KG1 (cell line): ENCODE measurements at regions not wholly inside any gene's neighbourhood (a gene's known extent, or its start where the extent isn't known, plus 50 kb on each side); places are given as distances from the start of the nearest gene placed in this dataset.
A peak's percentile ranks its signal among the peaks of the same experiment; 100 is the strongest.

Experiments used
- DNase-seq: peaks from one replicate; lab custom pipeline; 2025; lab: John Stamatoyannopoulos, UW

- DNase-seq, result no peak
Measured at GRCh38 chr1:11373895-11374747, 101.1 kb downstream of the UBIAD1 start.

GRCh38 chr1:11374748-11375110 is 101.7 kb downstream of the UBIAD1 start:
- no peak for DNase-seq

DNA sequence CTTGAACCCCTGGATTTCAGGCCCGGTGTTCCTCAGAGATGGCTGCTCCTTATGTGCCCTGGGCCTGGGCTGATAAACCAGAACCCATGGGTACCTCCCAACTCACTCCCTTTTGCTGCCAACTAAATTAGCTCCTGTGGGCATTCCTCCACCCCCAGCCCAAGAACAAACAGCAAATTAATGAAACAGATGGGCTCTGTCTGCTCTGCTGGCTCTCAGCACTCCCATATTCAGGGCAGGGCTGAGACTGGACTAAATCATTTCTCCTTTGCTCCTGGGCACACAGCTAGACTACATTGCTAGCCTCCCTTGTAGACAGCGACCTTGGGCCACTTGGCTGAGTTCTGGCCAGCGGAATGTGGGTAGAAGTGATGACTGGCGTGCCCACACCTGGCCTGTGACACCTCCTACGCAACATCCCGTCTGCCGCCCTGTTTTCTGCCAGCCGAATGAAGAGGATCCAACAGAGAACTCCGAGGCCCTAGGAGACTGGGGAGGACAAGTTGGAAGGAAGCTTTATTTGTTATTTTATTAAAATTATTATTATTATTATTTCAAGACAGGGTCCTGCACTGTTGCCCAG is 101.9 kb upstream of the DISP3 start:
- DNase-seq, result no peak

DNA sequence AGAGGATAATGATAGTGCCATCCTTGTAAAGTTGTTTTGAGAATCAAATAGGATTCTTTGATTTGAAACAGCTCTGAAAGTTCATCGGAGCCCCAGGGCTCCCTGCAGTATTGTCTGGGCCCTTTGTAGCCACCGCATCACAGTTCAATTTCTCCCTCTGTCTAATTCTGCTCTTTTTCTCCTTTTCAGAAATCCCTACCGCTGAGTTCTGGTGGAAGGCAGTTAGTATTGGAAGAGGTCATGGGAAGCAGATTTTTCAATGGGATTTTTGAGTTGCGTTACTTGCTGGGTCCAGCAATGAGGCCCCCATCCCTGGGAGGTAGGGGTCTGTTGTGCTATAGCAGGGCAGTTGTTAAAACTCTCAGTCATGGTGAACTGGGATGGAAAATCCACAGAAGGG is 101.0 kb upstream of the DISP3 start:
- no peak for DNase-seq

DNA sequence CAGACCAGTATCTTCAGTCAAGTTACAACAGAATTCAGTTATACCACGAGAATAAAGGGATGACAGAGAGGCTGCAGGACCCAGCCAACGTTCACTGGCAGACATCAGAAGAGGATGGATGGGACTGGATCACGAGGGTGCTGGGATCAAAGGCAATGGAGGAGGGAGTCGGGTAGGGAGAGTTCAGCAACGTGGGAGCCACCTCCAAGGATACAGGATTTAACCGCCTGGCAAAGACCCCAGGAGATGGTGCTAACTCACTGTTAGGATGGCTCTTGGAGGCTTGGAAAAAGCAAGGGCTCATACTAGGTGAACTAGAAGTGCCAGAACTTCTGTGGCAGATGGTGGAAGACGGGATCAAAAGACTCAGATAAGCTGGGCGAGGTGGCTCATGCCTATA is 99.1 kb upstream of the DISP3 start:
- DNase-seq, result no peak

DNA sequence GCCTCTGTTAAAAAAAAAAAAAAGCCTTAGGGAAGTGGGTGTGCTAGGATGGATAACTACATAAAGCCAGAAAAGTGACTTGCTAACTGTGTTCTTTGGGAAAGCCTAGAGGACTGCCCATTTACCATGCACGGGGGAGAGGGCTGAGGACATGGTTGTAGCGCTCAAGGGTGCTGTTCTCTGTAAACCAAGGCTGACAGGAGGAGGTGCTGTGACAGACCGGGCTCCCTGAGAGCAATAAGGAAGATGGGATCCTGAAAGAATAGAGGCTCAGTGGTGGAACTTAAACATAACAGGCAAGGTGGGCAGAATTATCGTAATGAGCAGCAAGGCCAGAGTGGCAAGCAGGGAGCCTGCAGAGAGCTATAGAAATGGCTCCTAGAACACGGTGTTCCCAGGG is 98.5 kb upstream of the DISP3 start:
- DNase-seq, result no peak

GRCh38 chr1:11383553-11384169 is 95.3 kb upstream of the DISP3 start:
- no peak for DNase-seq

- no peak for DNase-seq
Measured at GRCh38 chr1:11384170-11384554, 94.8 kb upstream of the DISP3 start.

DNA sequence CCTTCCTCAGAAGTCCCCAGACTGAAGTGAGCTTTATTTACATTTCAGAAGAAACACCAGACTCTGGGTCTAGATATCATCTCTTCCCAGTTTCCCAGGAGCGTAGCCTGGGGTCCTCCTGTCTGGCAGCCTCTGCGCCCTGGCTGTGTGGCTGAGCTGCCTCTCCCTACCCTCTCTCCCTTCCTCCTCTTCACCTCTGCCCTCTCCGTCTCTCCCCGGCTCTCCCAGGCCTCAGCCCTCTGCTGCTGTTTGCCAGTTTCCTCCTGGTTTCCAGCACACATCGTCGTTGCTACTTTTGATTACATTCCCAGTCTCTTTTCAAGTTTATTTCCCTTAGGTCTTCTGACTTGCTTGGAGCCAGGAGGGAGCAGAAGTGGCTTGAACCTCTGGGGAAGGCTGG is 91.1 kb upstream of the DISP3 start:
- DNase-seq, result no peak

GRCh38 chr1:11388617-11389016 is 90.3 kb upstream of the DISP3 start:
- no peak for DNase-seq

DNA sequence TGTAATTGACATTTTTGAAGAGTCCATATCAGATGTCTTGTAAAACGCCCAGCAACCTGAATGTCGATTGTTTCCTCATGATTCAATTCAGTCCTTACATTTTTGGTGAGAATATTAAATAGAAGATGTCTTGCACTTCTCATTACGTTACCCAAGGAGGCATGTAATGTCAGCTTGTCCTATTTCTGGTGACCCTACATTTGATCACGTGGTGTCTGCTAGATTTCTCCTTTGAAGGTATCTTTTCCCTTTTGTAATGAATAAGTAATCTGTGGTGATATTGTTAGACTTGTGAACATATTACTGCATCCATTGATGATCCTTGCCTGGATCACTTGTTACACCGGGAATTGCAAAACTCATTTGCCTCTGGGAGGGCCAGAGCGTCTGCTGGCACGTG is 87.6 kb upstream of the DISP3 start:
- DNase-seq, result no peak

GRCh38 chr1:11391886-11392285 is 87.1 kb upstream of the DISP3 start:
- no peak for DNase-seq

DNA sequence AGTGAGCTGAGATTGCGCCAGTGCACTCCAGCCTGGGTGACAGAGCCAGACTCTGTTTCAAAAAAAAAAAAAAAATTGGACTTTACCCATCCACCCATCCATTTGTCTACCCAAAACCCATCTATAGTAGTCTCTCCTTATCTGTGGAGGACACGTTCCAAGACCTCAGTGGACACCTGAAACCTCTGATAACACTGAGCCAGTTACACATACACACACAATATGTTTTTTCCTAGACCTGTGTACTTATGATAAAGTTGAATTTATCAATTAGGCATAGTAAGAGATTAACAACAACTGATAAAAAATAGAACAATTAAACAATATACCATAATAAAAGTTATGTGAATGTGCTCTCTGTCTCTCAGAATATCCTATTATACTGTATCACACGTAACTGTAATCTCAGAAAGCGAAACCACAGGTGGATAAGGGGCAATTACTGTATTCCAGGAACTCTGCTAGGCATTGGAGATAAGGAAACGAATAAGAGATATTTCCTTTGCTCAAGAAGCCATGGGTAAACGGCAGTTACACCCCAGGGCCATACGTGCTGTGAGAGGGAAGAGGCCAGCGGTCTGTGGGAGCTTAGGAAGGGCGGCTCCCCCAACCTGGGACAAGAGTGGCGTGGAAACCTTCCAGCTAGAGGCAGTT is 84.2 kb upstream of the DISP3 start:
- no peak for DNase-seq

GRCh38 chr1:11395616-11396015 is 83.3 kb upstream of the DISP3 start:
- no peak for DNase-seq

DNA sequence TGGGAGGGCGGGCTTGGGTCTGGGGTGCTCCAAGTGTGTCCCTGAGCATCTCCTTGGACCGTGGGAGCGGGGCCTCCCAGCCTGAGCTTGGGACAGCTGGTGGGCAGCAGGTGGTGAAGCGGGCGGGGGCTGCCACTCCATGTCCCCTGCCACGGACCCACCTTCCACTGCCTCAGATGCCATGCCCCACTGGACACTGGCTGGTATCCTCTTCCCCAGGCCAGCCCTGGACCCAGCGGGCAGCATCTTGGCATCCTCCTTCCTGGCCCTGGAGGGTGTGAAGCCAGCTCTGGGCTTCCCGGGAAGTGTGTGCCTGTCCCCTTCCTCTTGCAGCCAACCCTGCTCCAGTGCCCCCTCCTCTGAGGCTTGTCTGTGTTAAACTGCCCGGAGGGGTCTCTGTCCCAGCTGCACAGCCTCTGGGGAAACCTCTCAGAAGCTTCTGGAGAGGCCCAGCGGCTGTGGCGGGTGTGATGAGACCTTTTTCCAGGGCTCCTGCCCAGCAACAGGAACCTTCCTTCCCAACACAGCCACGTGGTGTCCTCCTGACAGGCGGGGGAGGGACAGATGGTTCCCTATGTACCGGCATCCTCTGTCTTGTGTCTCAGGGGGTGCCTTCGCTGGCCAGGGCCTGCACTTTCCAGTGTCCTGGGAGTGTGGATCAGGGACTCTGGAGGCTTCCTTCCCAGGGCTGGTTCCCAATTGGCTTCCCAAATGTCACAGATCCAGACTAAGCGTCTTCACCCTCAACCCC is 81.6 kb upstream of the DISP3 start:
- no peak for DNase-seq

GRCh38 chr1:11399250-11399649 is 79.7 kb upstream of the DISP3 start:
- DNase-seq, result no peak

DNA sequence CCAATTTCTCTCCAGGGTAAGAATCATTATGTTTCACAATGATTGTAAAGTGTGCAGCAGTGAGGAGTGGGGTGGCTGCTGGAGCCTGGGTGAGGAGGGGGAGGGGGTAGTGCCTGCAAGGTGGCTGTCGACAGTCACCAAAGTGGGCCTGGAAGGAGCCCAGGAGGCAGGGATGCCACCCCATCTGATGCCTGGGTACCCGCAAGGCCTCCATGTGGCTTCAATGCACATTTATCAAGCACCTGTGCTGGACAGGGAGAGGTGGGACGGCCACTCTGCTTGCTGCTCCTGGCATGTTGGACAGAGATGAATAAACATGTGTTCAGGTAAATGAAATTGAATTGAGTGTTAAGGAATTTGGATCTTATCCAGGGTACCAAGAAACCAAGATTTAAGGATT is 78.8 kb upstream of the DISP3 start:
- DNase-seq, result no peak

DNA sequence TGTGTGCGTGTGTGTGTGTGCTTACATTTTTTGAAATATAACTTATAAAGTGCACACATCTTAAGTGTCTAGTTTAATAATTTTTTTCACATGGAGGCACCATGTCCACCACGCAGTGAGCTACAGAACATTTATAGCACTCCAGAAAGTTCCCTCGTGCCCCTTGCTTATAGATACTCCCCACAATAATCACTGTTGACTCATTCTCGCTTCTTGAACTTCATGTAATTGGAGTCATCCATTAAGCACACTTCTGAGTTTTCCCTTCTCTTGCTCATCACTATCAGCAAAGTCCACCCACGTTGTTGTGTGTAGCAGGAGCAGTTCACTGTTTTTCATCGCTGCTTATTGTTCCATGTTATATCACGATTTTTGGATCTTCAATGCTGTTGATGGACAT is 78.4 kb upstream of the DISP3 start:
- DNase-seq, result no peak

DNA sequence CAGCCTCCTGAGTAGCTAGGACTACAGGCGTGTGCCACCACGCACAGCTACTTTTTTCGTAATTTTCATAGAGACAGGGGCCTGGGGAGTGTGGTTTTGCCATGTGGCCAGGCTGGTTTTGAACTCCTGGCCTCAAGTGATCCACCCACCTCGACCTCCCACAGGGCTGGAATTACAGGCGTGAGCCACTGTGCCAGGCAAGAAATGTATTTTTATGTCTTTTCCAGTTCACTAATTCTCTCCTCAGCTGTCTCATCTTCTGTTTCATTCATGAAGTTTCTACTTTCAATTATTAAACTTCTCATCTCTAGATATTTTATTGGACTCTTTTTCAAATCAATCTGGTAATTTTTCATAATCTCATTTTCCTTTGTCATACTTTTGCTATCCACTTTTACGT is 72.1 kb upstream of the DISP3 start:
- DNase-seq, result no peak

- peak; percentile 16 for DNase-seq
Measured at GRCh38 chr1:11407301-11407994, 71.5 kb upstream of the DISP3 start.

DNA sequence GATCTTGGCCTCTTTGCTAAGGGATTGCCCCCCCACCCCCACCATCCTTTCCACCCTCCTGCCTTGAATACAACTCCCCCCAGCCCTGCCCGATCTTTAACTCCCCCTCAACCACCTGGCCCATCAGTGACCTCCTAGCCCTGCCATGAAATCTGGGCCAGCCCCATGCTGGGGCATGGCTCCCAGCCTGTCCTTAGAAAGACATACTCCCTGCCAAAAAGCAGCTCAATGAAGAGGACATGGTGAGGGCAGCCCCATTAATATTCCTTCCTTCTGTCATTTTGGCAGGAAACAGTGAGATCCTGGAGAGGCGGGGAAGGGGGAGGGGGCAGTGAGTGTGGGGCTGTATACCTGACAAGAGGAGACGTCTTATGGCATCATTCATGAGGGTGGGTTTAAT is 66.8 kb upstream of the DISP3 start:
- no peak for DNase-seq

- DNase-seq, result no peak
Measured at GRCh38 chr1:11413986-11414391, 65.0 kb upstream of the DISP3 start.
